Spleen (tissue), 7 donors: ENCODE measurements at regions not wholly inside any gene's neighbourhood (a gene's known extent, or its start where the extent isn't known, plus 50 kb on each side); places are given as distances from the start of the nearest gene placed in this dataset.

Experiments
- CTCF ChIP-seq, 11 experiments: fragments of 200-600 bp in 7 of 11; fragments of 450-650 bp in 4 of 11; sonication (generic) in 4 of 11; IDR thresholded peaks in 8 of 11; conservative IDR thresholded peaks in 3 of 11; 1 replicate in 7 of 11; 2 replicates in 4 of 11; pipeline versions ENCODE4 v1.4.0 to v1.8.0; 2016 to 2021; ENCODE audit warnings: antibody characterized with exemption in 11 of 11, inconsistent platforms in 4 of 11, mild to moderate bottlenecking in 1 of 11
- POLR2AphosphoS5 ChIP-seq, 3 donors: sonication (generic); formaldehyde crosslinking; IDR thresholded peaks; one replicate each; pipeline ENCODE4 v1.5.1; 2017; ENCODE audit warnings: antibody characterized with exemption in 3 of 3
- donor health status: DM: no; HTN: no; CAD: no; lungs with moderate emphysema.
- donor health status: DM: no; HTN: no; CAD: no.
- donor health status: DM: no; HTN: no; CAD: no.

- TF ChIP-seq CTCF (IDR thresholded peaks at IDR 0.05 in 8 of 11, conservative IDR thresholded peaks at IDR 0.05 in 3 of 11) (no peak), POLR2AphosphoS5 (IDR thresholded peaks at IDR 0.05) (no peak)
Observed at GRCh38 chr18:76153691-76154090, 341.4 kb downstream of the ZNF516 start.
